GM21526 (cell line): ENCODE measurements at regions not wholly inside any gene's neighbourhood (a gene's known extent, or its start where the extent isn't known, plus 50 kb on each side); places are given as distances from the start of the nearest gene placed in this dataset.
"Not testable (repeated sequence)": the region's sequence is repeated elsewhere in the genome, so short reads cannot be mapped to it uniquely, and the experiment has no call there.

Experiments used
- ATAC-seq: cut with Tn5 transposase; IDR thresholded peaks from one replicate; pipeline ENCODE4 v1.9.1; 2021; ENCODE audit warnings: moderate library complexity; ENCODE audit not compliant: unreplicated experiment, low FRiP score

- ATAC-seq = no peak
Measured at GRCh38 chrX:139475432-139475831, 55.1 kb upstream of the F9 start.

- ATAC-seq = not testable (repeated sequence)
Measured at GRCh38 chrX:139461945-139462344, 68.6 kb upstream of the F9 start.

- ATAC-seq = no peak
Measured at GRCh38 chrX:139454743-139455142, 75.8 kb upstream of the F9 start.

GRCh38 chrX:139448996-139449395 is 81.5 kb upstream of the F9 start:
- ATAC-seq = no peak

GRCh38 chrX:139446832-139447231 is 83.7 kb upstream of the F9 start:
- no peak for ATAC-seq

- no peak for ATAC-seq
Measured at GRCh38 chrX:139429913-139430312, 100.6 kb upstream of the F9 start.

GRCh38 chrX:139423186-139423585 is 107.4 kb upstream of the F9 start:
- ATAC-seq = no peak

- ATAC-seq = not testable (repeated sequence)
Measured at GRCh38 chrX:139398258-139398657, 132.3 kb upstream of the F9 start.

GRCh38 chrX:139388254-139388653 is 142.3 kb upstream of the F9 start:
- no peak for ATAC-seq

- ATAC-seq = no peak
Measured at GRCh38 chrX:139382529-139382928, 148.0 kb upstream of the F9 start.

- ATAC-seq = not testable (repeated sequence)
Measured at GRCh38 chrX:139376547-139376946, 154.0 kb upstream of the F9 start.

GRCh38 chrX:139360356-139360755 is 170.2 kb upstream of the F9 start:
- no peak for ATAC-seq

GRCh38 chrX:139342594-139342991 is 187.9 kb upstream of the F9 start:
- ATAC-seq = not testable (repeated sequence)

GRCh38 chrX:139341855-139342593 is 188.5 kb upstream of the F9 start:
- not testable (repeated sequence) for ATAC-seq

- ATAC-seq = no peak
Measured at GRCh38 chrX:139332441-139332840, 198.1 kb upstream of the F9 start.

GRCh38 chrX:139327355-139327754 is 203.2 kb upstream of the F9 start:
- ATAC-seq = no peak

GRCh38 chrX:139324756-139325155 is 205.8 kb upstream of the F9 start:
- no peak for ATAC-seq

GRCh38 chrX:139320661-139321354 is 209.7 kb upstream of the F9 start:
- not testable (repeated sequence) for ATAC-seq

GRCh38 chrX:139306675-139307074 is 223.9 kb upstream of the F9 start:
- ATAC-seq = not testable (repeated sequence)

- no peak for ATAC-seq
Measured at GRCh38 chrX:139304471-139304870, 226.1 kb upstream of the F9 start.

GRCh38 chrX:139299309-139299708 is 231.2 kb upstream of the F9 start:
- no peak for ATAC-seq

GRCh38 chrX:139298437-139298836 is 232.1 kb upstream of the F9 start:
- ATAC-seq = no peak
